ENCODE measurements at regions not wholly inside any gene's neighbourhood (a gene's known extent, or its start where the extent isn't known, plus 50 kb on each side); places are given as distances from the start of the nearest gene placed in this dataset.

DNA sequence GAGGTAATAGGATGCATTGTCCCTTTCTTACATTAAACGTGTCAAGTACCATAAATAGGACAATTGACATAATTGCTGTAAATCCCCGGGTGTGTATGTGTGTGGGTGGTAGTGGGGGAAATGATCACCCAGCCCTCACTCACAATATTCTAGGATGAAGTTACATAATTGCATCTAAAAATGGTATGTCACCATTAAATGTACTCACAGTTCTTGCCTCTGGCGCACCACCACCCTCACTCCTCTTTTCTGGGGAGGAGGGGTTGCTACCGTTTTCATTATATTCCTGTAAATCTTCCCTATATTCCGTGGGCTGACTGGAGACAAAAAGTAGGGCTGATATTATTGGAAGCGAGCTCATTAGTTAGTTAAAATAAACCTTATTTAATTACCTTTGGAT is 563.8 kb downstream of the TLR4 start:
- DNase-seq (ENCODE audit: low read depth, low spot score) = no peak
- Histone ChIP-seq H3K27ac (no peak overlapping the region), H3K9me3 (ENCODE audit: low read depth, low read length) (no peaks in the 10 kb centered on the region), H3K4me3 (no peak overlapping the region), H3K9ac (ENCODE audit: insufficient read length) (no peak overlapping the region), H3K36me3 (ENCODE audit: insufficient read depth, low read length) (no peaks in the 10 kb centered on the region)
- TF ChIP-seq EZH2 (IDR thresholded peaks at IDR 0.05) (no peak), POLR2AphosphoS5 (IDR thresholded peaks at IDR 0.05; ENCODE audit: borderline replicate concordance, low read depth, low read length) (no peak), FOXP2 (optimal IDR thresholded peaks at IDR 0.05; ENCODE audit: control extremely low read depth, extremely low read length, insufficient read depth) (no peak)

GRCh38 chr9:118269623-118270022 is 565.4 kb downstream of the TLR4 start:
- Histone ChIP-seq H3K27ac (no peak overlapping the region), H3K4me3 (no peak overlapping the region), H3K9ac (ENCODE audit: insufficient read length) (no peak overlapping the region), H3K36me3 (ENCODE audit: insufficient read depth, low read length) (no peaks in the 10 kb centered on the region), H3K9me3 (ENCODE audit: low read depth, low read length) (no peaks in the 10 kb centered on the region)
- TF ChIP-seq FOXP2 (optimal IDR thresholded peaks at IDR 0.05; ENCODE audit: control extremely low read depth, extremely low read length, insufficient read depth) (no peak), EZH2 (IDR thresholded peaks at IDR 0.05) (no peak), POLR2AphosphoS5 (IDR thresholded peaks at IDR 0.05; ENCODE audit: borderline replicate concordance, low read depth, low read length) (no peak)
- no peak for DNase-seq (ENCODE audit: low read depth, low spot score)

DNA sequence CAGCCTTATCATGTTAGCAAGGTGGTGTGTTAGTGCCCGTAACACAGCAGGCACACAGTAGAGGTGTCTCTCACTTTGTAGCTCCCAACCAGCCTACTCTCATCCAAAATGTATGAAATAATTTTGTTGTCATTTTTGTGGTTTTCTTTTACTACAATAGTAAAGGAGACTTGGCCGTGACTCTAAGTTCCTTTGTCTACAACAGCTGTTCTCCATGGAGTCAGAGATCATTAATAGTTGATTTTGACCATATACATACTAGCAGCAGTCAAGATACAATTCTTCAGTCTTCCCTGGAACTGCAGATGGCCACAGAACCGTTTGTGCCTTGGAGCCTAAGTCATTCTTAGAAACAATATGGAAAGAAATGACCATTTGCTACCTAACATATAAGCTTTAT is 567.1 kb downstream of the TLR4 start:
- H3K27ac ChIP-seq = no peak overlapping the region
- H3K4me3 ChIP-seq = no peak overlapping the region
- no peaks in the 10 kb centered on the region for H3K36me3 ChIP-seq (ENCODE audit: insufficient read depth, low read length)
- DNase-seq (ENCODE audit: low read depth, low spot score) = no peak
- no peak for TF ChIP-seq FOXP2 (optimal IDR thresholded peaks at IDR 0.05; ENCODE audit: control extremely low read depth, extremely low read length, insufficient read depth)
- no peak for TF ChIP-seq EZH2 (IDR thresholded peaks at IDR 0.05)
- TF ChIP-seq POLR2AphosphoS5 (IDR thresholded peaks at IDR 0.05; ENCODE audit: borderline replicate concordance, low read depth, low read length) = no peak
- H3K9me3 ChIP-seq (ENCODE audit: low read depth, low read length) = no peaks in the 10 kb centered on the region
- H3K9ac ChIP-seq (ENCODE audit: insufficient read length) = no peak overlapping the region

DNA sequence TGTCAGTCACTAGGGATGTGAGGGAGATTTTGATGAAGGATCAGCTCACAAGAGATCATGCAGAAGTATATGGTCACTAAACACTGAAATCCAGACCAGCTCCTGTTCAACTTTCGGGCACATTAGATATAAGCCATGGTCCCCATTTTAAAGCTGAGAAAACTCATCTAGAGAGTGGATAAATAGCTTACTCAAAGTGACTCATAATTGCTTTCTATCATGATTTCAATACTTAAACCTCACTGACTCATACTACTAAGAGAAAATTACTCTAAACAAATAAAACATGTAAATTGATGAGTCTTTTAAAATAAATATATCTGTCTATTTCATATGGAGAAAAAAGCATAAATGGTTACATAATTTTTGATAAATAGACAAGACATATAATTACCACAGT is 567.7 kb downstream of the TLR4 start:
- Histone ChIP-seq H3K36me3 (ENCODE audit: insufficient read depth, low read length) (no peaks in the 10 kb centered on the region), H3K4me3 (no peak overlapping the region), H3K27ac (no peak overlapping the region), H3K9ac (ENCODE audit: insufficient read length) (no peak overlapping the region), H3K9me3 (ENCODE audit: low read depth, low read length) (no peaks in the 10 kb centered on the region)
- TF ChIP-seq EZH2 (IDR thresholded peaks at IDR 0.05) (no peak), POLR2AphosphoS5 (IDR thresholded peaks at IDR 0.05; ENCODE audit: borderline replicate concordance, low read depth, low read length) (no peak), FOXP2 (optimal IDR thresholded peaks at IDR 0.05; ENCODE audit: control extremely low read depth, extremely low read length, insufficient read depth) (no peak)
- DNase-seq (ENCODE audit: low read depth, low spot score) = no peak

DNA sequence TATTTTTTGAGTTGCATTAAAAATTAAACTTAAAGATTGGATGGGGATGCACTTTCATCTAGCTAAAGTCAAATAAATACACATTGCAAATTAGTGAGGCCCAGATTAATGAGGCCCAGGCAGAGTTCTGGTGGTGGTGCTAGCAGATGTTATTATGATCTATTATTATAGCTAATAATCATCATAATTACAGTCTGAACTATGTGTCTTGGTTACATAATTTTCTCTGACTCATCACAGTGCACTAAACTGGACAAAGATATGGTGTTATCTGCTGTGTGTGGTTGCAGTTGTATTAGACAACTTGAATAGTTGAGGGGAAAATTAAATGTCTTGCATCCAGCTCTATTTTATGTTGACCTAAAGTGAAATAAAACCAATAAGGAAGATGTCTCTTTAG is 568.8 kb downstream of the TLR4 start:
- TF ChIP-seq EZH2 (IDR thresholded peaks at IDR 0.05) = no peak
- TF ChIP-seq FOXP2 (optimal IDR thresholded peaks at IDR 0.05; ENCODE audit: control extremely low read depth, extremely low read length, insufficient read depth) = no peak
- TF ChIP-seq POLR2AphosphoS5 (IDR thresholded peaks at IDR 0.05; ENCODE audit: borderline replicate concordance, low read depth, low read length) = no peak
- Histone ChIP-seq H3K36me3 (ENCODE audit: insufficient read depth, low read length) (no peaks in the 10 kb centered on the region), H3K9me3 (ENCODE audit: low read depth, low read length) (no peaks in the 10 kb centered on the region), H3K27ac (no peak overlapping the region), H3K9ac (ENCODE audit: insufficient read length) (no peak overlapping the region), H3K4me3 (no peak overlapping the region)
- no peak for DNase-seq (ENCODE audit: low read depth, low spot score)

- no peak overlapping the region for H3K27ac ChIP-seq
- no peak for DNase-seq (ENCODE audit: low read depth, low spot score)
- no peak overlapping the region for H3K4me3 ChIP-seq
- TF ChIP-seq FOXP2 (optimal IDR thresholded peaks at IDR 0.05; ENCODE audit: control extremely low read depth, extremely low read length, insufficient read depth) (no peak), POLR2AphosphoS5 (IDR thresholded peaks at IDR 0.05; ENCODE audit: borderline replicate concordance, low read depth, low read length) (no peak), EZH2 (IDR thresholded peaks at IDR 0.05) (no peak)
- no peaks in the 10 kb centered on the region for H3K9me3 ChIP-seq (ENCODE audit: low read depth, low read length)
- H3K36me3 ChIP-seq (ENCODE audit: insufficient read depth, low read length) = no peaks in the 10 kb centered on the region
- no peak overlapping the region for H3K9ac ChIP-seq (ENCODE audit: insufficient read length)
These were observed 572.6 kb downstream of the TLR4 start for GRCh38 chr9:118276784-118277183.

DNA sequence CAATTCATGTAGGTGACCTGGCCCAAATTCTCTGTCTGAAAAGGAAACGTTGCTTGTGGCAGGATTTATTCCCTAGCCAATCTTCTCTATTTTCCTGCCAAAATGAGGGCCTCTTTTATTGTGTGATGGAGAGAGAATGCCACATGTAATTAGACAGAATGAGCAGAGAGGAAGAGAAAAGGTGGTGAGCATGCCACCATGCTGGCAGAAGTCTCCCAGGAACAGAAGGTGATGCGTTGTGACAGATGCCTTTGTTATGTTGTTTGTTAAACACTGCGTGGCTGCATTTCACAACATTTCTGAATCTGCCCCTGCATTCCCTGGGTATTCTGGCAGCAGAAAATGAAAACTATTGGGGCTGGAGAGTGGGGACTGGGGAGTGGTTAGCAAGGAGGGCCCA is 577.6 kb downstream of the TLR4 start:
- DNase-seq (ENCODE audit: low read depth, low spot score) = no peak
- H3K9me3 ChIP-seq (ENCODE audit: low read depth, low read length) = no peaks in the 10 kb centered on the region
- no peak overlapping the region for H3K9ac ChIP-seq (ENCODE audit: insufficient read length)
- TF ChIP-seq EZH2 (IDR thresholded peaks at IDR 0.05) = no peak
- no peak for TF ChIP-seq FOXP2 (optimal IDR thresholded peaks at IDR 0.05; ENCODE audit: control extremely low read depth, extremely low read length, insufficient read depth)
- no peak for TF ChIP-seq POLR2AphosphoS5 (IDR thresholded peaks at IDR 0.05; ENCODE audit: borderline replicate concordance, low read depth, low read length)
- H3K4me3 ChIP-seq = no peak overlapping the region
- no peaks in the 10 kb centered on the region for H3K36me3 ChIP-seq (ENCODE audit: insufficient read depth, low read length)
- H3K27ac ChIP-seq = no peak overlapping the region

DNA sequence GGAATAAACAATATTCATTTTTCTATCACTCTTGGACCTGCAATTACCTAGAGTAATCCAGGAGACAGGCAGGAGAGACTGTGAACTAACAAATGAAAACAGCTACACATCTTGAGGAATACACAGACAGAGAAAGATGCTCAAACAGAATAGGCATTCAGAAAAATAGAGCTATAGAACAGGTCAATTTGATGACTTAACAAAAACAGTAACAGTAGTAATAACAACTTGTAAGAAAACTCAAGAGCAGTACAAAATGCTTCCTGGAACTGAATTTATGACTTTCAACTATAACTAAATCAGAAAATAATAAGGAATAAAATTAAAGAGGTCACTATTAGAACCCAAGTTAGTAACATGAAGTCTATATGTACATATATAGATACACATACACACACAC is 579.3 kb downstream of the TLR4 start:
- no peak for TF ChIP-seq EZH2 (IDR thresholded peaks at IDR 0.05)
- no peak for TF ChIP-seq FOXP2 (optimal IDR thresholded peaks at IDR 0.05; ENCODE audit: control extremely low read depth, extremely low read length, insufficient read depth)
- TF ChIP-seq POLR2AphosphoS5 (IDR thresholded peaks at IDR 0.05; ENCODE audit: borderline replicate concordance, low read depth, low read length) = no peak
- Histone ChIP-seq H3K9me3 (ENCODE audit: low read depth, low read length) (no peaks in the 10 kb centered on the region), H3K36me3 (ENCODE audit: insufficient read depth, low read length) (no peaks in the 10 kb centered on the region), H3K4me3 (no peak overlapping the region), H3K27ac (no peak overlapping the region), H3K9ac (ENCODE audit: insufficient read length) (no peak overlapping the region)
- no peak for DNase-seq (ENCODE audit: low read depth, low spot score)

DNA sequence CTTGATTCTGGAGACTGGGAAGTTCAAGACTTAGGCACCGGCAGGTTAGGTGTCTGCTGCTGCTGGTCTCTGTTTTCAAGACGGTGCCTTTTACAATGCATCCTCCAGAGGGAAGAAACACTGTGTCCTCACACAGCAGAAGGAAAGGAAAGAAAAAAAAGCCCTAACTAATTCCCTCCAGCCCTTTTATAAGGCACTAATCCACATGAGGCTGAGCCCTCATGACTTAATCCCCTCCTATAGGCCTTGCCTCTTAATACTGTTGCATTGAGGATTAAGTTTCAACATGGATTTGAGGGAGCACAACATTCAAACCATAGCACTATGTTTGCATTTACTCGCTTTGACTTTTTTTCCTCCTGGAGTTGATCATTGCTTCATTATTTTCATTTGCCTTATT is 585.9 kb downstream of the TLR4 start:
- DNase-seq (ENCODE audit: low read depth, low spot score) = no peak
- Histone ChIP-seq H3K9ac (ENCODE audit: insufficient read length) (no peak overlapping the region), H3K4me3 (no peak overlapping the region), H3K27ac (no peak overlapping the region), H3K9me3 (ENCODE audit: low read depth, low read length) (no peaks in the 10 kb centered on the region), H3K36me3 (ENCODE audit: insufficient read depth, low read length) (no peaks in the 10 kb centered on the region)
- no peak for TF ChIP-seq FOXP2 (optimal IDR thresholded peaks at IDR 0.05; ENCODE audit: control extremely low read depth, extremely low read length, insufficient read depth)
- TF ChIP-seq POLR2AphosphoS5 (IDR thresholded peaks at IDR 0.05; ENCODE audit: borderline replicate concordance, low read depth, low read length) = no peak
- TF ChIP-seq EZH2 (IDR thresholded peaks at IDR 0.05) = no peak

All from SK-N-MC (cell line).